Lower leg skin (tissue), 3 donors: ENCODE measurements at regions not wholly inside any gene's neighbourhood (a gene's known extent, or its start where the extent isn't known, plus 50 kb on each side); places are given as distances from the start of the nearest gene placed in this dataset.

Experiments
- POLR2A ChIP-seq, 2 donors: fragments of 450-650 bp; IDR thresholded peaks; one replicate each; pipeline ENCODE4 v1.6.1; 2016 to 2017; ENCODE audit warnings: antibody characterized with exemption in 2 of 2, mild to moderate bottlenecking in 1 of 2, moderate library complexity in 1 of 2
- TF ChIP-seq, protein P1 (sequence below), 3 donors: fragments of 450-650 bp; IDR thresholded peaks; one replicate each; pipeline ENCODE4 v1.5.1; 2016; ENCODE audit warnings: antibody characterized with exemption in 3 of 3, mild to moderate bottlenecking in 3 of 3, moderate library complexity in 2 of 3

DNA sequence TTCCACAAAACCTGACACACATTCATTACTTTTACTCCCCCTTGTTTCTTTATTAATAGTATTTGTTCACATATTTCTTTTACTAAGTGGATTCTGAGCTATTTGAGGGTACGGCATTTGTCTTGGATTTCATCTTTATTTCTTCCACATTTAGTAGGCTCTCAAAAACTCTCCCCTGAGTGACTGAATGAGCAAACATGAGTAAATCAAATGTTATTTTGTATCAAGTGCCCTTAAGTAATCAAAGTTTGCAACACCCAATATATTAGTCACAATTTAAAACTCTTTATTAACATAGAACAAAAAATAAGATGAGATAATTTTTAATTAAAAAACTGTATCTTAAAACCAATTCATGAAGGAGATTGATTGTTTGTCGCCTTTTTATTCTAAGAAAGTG, 1101.9 kb upstream of the TENM4 start:
- no peak for TF ChIP-seq POLR2A (IDR thresholded peaks at IDR 0.05)
- TF ChIP-seq, protein P1, sequence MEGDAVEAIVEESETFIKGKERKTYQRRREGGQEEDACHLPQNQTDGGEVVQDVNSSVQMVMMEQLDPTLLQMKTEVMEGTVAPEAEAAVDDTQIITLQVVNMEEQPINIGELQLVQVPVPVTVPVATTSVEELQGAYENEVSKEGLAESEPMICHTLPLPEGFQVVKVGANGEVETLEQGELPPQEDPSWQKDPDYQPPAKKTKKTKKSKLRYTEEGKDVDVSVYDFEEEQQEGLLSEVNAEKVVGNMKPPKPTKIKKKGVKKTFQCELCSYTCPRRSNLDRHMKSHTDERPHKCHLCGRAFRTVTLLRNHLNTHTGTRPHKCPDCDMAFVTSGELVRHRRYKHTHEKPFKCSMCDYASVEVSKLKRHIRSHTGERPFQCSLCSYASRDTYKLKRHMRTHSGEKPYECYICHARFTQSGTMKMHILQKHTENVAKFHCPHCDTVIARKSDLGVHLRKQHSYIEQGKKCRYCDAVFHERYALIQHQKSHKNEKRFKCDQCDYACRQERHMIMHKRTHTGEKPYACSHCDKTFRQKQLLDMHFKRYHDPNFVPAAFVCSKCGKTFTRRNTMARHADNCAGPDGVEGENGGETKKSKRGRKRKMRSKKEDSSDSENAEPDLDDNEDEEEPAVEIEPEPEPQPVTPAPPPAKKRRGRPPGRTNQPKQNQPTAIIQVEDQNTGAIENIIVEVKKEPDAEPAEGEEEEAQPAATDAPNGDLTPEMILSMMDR (IDR thresholded peaks at IDR 0.05): no peak
